H9 (cell line): ENCODE measurements at regions not wholly inside any gene's neighbourhood (a gene's known extent, or its start where the extent isn't known, plus 50 kb on each side); places are given as distances from the start of the nearest gene placed in this dataset.

Experiments used
- DNase-seq: peaks from one replicate; pipeline ENCODE4 v3.0.0-alpha.2; 2017
- H2AFZ ChIP-seq: one replicate; pipeline ENCODE4 v1.6.1; 2013; ENCODE audit warnings: mild to moderate bottlenecking, low read length, control low read depth, moderate library complexity
- H2AK5ac ChIP-seq: 2 replicates; pipeline ENCODE4 v1.6.1; 2013; ENCODE audit warnings: low read length, control low read depth, mixed read lengths; ENCODE audit not compliant: insufficient read length
- H2BK120ac ChIP-seq: one replicate; pipeline ENCODE4 v1.6.1; 2013; ENCODE audit warnings: low read depth, mild to moderate bottlenecking, low read length, control low read depth, inconsistent platforms; ENCODE audit not compliant: poor library complexity, severe bottlenecking
- H2BK12ac ChIP-seq: 2 replicates; pipeline ENCODE4 v1.6.1; 2013; ENCODE audit warnings: low read length, control low read depth, mixed read lengths, low read depth; ENCODE audit not compliant: insufficient read length
- H2BK15ac ChIP-seq: 2 replicates; pipeline ENCODE4 v1.6.1; 2013; ENCODE audit warnings: low read depth, low read length, control low read depth
- H2BK20ac ChIP-seq: one replicate; pipeline ENCODE4 v1.6.1; 2013; ENCODE audit warnings: low read depth, mild to moderate bottlenecking, low read length, control low read depth, inconsistent platforms; ENCODE audit not compliant: poor library complexity, severe bottlenecking
- H2BK5ac ChIP-seq: 2 replicates; pipeline ENCODE4 v1.6.1; 2013; ENCODE audit warnings: low read length, control low read depth, mixed read lengths; ENCODE audit not compliant: insufficient read length
- H3K14ac ChIP-seq: 2 replicates; pipeline ENCODE4 v1.6.1; 2013; ENCODE audit warnings: low read length, control low read depth; ENCODE audit not compliant: insufficient read depth
- H3K18ac ChIP-seq: 2 replicates; pipeline ENCODE4 v1.6.1; 2013; ENCODE audit warnings: low read depth, mild to moderate bottlenecking, mixed read lengths, low read length, control low read depth; ENCODE audit not compliant: insufficient read length
- H3K23ac ChIP-seq: 2 replicates; pipeline ENCODE4 v1.6.1; 2013; ENCODE audit warnings: low read length, control low read depth, mixed read lengths, low read depth; ENCODE audit not compliant: insufficient read length
- H3K23me2 ChIP-seq: 2 replicates; pipeline ENCODE4 v1.6.1; 2013; ENCODE audit warnings: low read depth, mild to moderate bottlenecking, mixed read lengths, low read length, control low read depth; ENCODE audit not compliant: insufficient read length, poor library complexity, severe bottlenecking
- H3K27ac ChIP-seq: 2 replicates; pipeline ENCODE4 v1.5.1; 2013; ENCODE audit warnings: low read length, control low read depth, mixed read lengths, low read depth; ENCODE audit not compliant: insufficient read length
- H3K27me3 ChIP-seq: 2 replicates; pipeline ENCODE4 v1.6.1; 2013; ENCODE audit warnings: low read length, control low read depth, inconsistent platforms; ENCODE audit not compliant: insufficient read depth
- H3K4ac ChIP-seq: 2 replicates; pipeline ENCODE4 v1.6.1; 2013; ENCODE audit warnings: low read depth, mild to moderate bottlenecking, control low read depth, inconsistent platforms, low read length, moderate library complexity
- H3K4me1 ChIP-seq: 2 replicates; pipeline ENCODE4 v1.6.1; 2013; ENCODE audit warnings: low read length, control low read depth, inconsistent platforms; ENCODE audit not compliant: insufficient read depth
- H3K4me2 ChIP-seq: 2 replicates; pipeline ENCODE4 v1.6.1; 2013; ENCODE audit warnings: low read length, control low read depth, mixed read lengths; ENCODE audit not compliant: insufficient read length, insufficient read depth
- H3K56ac ChIP-seq: 2 replicates; pipeline ENCODE4 v1.6.1; 2013; ENCODE audit warnings: low read depth, mild to moderate bottlenecking, mixed read lengths, low read length, control low read depth; ENCODE audit not compliant: insufficient read length
- H3K79me1 ChIP-seq: 2 replicates; pipeline ENCODE4 v1.6.1; 2013; ENCODE audit warnings: low read depth, mild to moderate bottlenecking, moderate library complexity, low read length, control low read depth, inconsistent platforms; ENCODE audit not compliant: insufficient read depth, poor library complexity, severe bottlenecking
- H3K79me2 ChIP-seq: 2 replicates; pipeline ENCODE4 v1.6.1; 2013; ENCODE audit warnings: low read length, control low read depth, inconsistent platforms; ENCODE audit not compliant: insufficient read depth
- H3K9ac ChIP-seq: 2 replicates; pipeline ENCODE4 v1.6.1; 2013; ENCODE audit warnings: low read length, control low read depth, mixed read lengths; ENCODE audit not compliant: insufficient read length; ENCODE audit errors: extremely low read depth
- H3K9me3 ChIP-seq: one replicate; pipeline ENCODE4 v1.6.1; 2013; ENCODE audit warnings: low read depth, low read length, inconsistent platforms; ENCODE audit not compliant: control insufficient read depth
- H3T11ph ChIP-seq: one replicate; pipeline ENCODE4 v1.6.1; 2013; ENCODE audit warnings: mild to moderate bottlenecking, low read length, control low read depth, inconsistent platforms
- H4K20me1 ChIP-seq: one replicate; pipeline ENCODE4 v1.6.1; 2013; ENCODE audit not compliant: control insufficient read depth, insufficient read length, insufficient read depth
- H4K5ac ChIP-seq: 2 replicates; pipeline ENCODE4 v1.6.1; 2013; ENCODE audit warnings: low read depth, mild to moderate bottlenecking, mixed read lengths, low read length, control low read depth; ENCODE audit not compliant: insufficient read length
- H4K8ac ChIP-seq: replicated peaks from 2 replicates; pipeline ENCODE4 v1.6.1; 2013; ENCODE audit warnings: low read length, control low read depth, mixed read lengths, low read depth; ENCODE audit not compliant: insufficient read length
- H4K91ac ChIP-seq: 2 replicates; pipeline ENCODE4 v1.6.1; 2013; ENCODE audit warnings: low read depth, mild to moderate bottlenecking, moderate library complexity, mixed read lengths, low read length, control low read depth; ENCODE audit not compliant: insufficient read length
- H3K27ac Mint-ChIP-seq, 3 experiments: 2 replicates in 2 of 3; 3 replicates in 1 of 3; pipeline ENCODE4 v1.8.0; 2020 to 2021; ENCODE audit warnings: mixed read lengths in 3 of 3, mild to moderate bottlenecking in 1 of 3, moderate library complexity in 1 of 3
- H3K27me3 Mint-ChIP-seq: 2 replicates; pipeline ENCODE4 v1.8.0; 2021; ENCODE audit warnings: low read depth, mild to moderate bottlenecking, moderate library complexity, mixed read lengths
- H3K36me3 Mint-ChIP-seq, 3 experiments: 2 replicates in 2 of 3; 3 replicates in 1 of 3; pipeline ENCODE4 v1.8.0; 2020 to 2021; ENCODE audit warnings: low read depth in 3 of 3, mixed read lengths in 3 of 3; ENCODE audit not compliant: insufficient read depth in 1 of 3
- H3K4me1 Mint-ChIP-seq, 2 experiments: 2 replicates each; pipeline ENCODE4 v1.8.0; 2020; ENCODE audit warnings: mixed read lengths in 2 of 2
- H3K4me3 Mint-ChIP-seq, 2 experiments: 2 replicates in 1 of 2; 3 replicates in 1 of 2; pipeline ENCODE4 v1.8.0; 2020 to 2021; ENCODE audit warnings: mild to moderate bottlenecking in 2 of 2, mixed read lengths in 2 of 2, moderate library complexity in 1 of 2
- H3K9me3 Mint-ChIP-seq, 2 experiments: 2 replicates in 1 of 2; 3 replicates in 1 of 2; pipeline ENCODE4 v1.8.0; 2020; ENCODE audit warnings: mild to moderate bottlenecking in 2 of 2, mixed read lengths in 2 of 2, moderate library complexity in 1 of 2
- CTCF ChIP-seq: fragments of 200-600 bp; sonication (generic); conservative IDR thresholded peaks from 3 replicates; pipeline ENCODE4 v1.8.0; 2021; ENCODE audit warnings: antibody characterized with exemption, mild to moderate bottlenecking
- WGBS: extraction: QIAGEN DNeasy Blood & Tissue Kit; methylation state at CpG from one replicate; pipeline ENCODE4 v1.1.7; 2013; ENCODE audit warnings: missing lambda C conversion rate, low lambda C conversion rate, mixed read lengths; ENCODE audit not compliant: insufficient read length; ENCODE audit errors: extremely low coverage; 5-methylcytosine and 5-hydroxymethylcytosine counted together

- Histone ChIP-seq H3K18ac (no peak overlapping the region), H3K27ac (no peak overlapping the region), H2BK12ac (no peak overlapping the region), H3K27me3 (no peaks in the 10 kb centered on the region), H2BK15ac (no peak overlapping the region), H3K4me2 (no peak overlapping the region), H3K79me1 (no peaks in the 10 kb centered on the region), H3K23ac (no peak overlapping the region), H2AFZ (no peak overlapping the region), H2BK5ac (no peak overlapping the region), H4K8ac (no peak overlapping the region), H4K91ac (no peak overlapping the region), H3K4ac (no peak overlapping the region), H4K20me1 (no peaks in the 10 kb centered on the region), H3K9me3 (no peaks in the 10 kb centered on the region), H3K4me1 (no peaks in the 10 kb centered on the region; the same call in 1 of the 2 replicates), H3K9ac (no peak overlapping the region), H3K56ac (no peak overlapping the region), H2AK5ac (no peak overlapping the region), H3K23me2 (no peaks in the 10 kb centered on the region), H3K14ac (0 out of 2 replicates have a peak overlapping the region, but pooled peaks have one; percentile 16), H2BK20ac (no peak overlapping the region), H3T11ph (no peak overlapping the region), H3K79me2 (no peaks in the 10 kb centered on the region), H2BK120ac (no peak overlapping the region), H4K5ac (no peak overlapping the region)
- H3K36me3 Mint-ChIP-seq, result peaks cover 0 to 5% (median 2%) of the 10 kb centered on the region in 3 experiments; a peak in 2 of 7 replicates
- peaks cover 22 to 34% of the 10 kb centered on the region in 2 experiments for H3K4me1 Mint-ChIP-seq
- H3K27me3 Mint-ChIP-seq, result peaks cover 3% of the 10 kb centered on the region
- no CpG with 5 or more reads among the region's 5 CpGs for WGBS
- TF ChIP-seq CTCF, result no peak
- H3K4me3 Mint-ChIP-seq, result no peak overlapping the region
- peaks cover 7 to 9% of the 10 kb centered on the region in 2 experiments for H3K9me3 Mint-ChIP-seq
- no peak for DNase-seq
- peak overlapping the region in 2 of 3 experiments; percentile 60 to 92; a peak in 2 of 7 replicates for H3K27ac Mint-ChIP-seq
These were observed 75.7 kb upstream of the ZBTB40 start for GRCh38 chr1:22376001-22376400.
